CD4-positive, alpha-beta memory T cell (primary cell): ENCODE measurements at regions not wholly inside any gene's neighbourhood (a gene's known extent, or its start where the extent isn't known, plus 50 kb on each side); places are given as distances from the start of the nearest gene placed in this dataset.
"Not testable (repeated sequence)": the region's sequence is repeated elsewhere in the genome, so short reads cannot be mapped to it uniquely, and the experiment has no call there.

ENCODE experiments used
- CTCF ChIA-PET: fragments of 350-600 bp; sonication (Branson Sonifier 250); formaldehyde crosslinking; loops from one replicate; lab custom pipeline; 2021; ENCODE audit warnings: inconsistent platforms; ENCODE audit not compliant: partially characterized antibody; lab: Charles Lee
- POLR2A ChIA-PET: fragments of 350-600 bp; sonication (Branson Sonifier 250); formaldehyde crosslinking; loops from one replicate; lab custom pipeline; 2021; ENCODE audit not compliant: partially characterized antibody; lab: Charles Lee
- DNase-seq, 5 donors: peaks; one replicate each; pipeline versions ENCODE4 v3.0.0 to v3.0.0-alpha.2; 2020 to 2022; ENCODE audit warnings: mixed read lengths in 1 of 5
- H3K27ac ChIP-seq: one replicate; pipeline ENCODE4 v1.7.0; 2013; ENCODE audit warnings: low read depth, low read length
- H3K27me3 ChIP-seq: 2 replicates; pipeline ENCODE4 v1.7.0; 2013; ENCODE audit warnings: mild to moderate bottlenecking, low read length, moderate library complexity; ENCODE audit not compliant: insufficient read depth
- H3K36me3 ChIP-seq: 2 replicates; pipeline ENCODE4 v1.7.0; 2013; ENCODE audit warnings: mild to moderate bottlenecking, low read length, moderate library complexity; ENCODE audit not compliant: insufficient read depth
- H3K4me1 ChIP-seq: 2 replicates; pipeline ENCODE4 v1.7.0; 2013; ENCODE audit warnings: mild to moderate bottlenecking, low read length, moderate library complexity; ENCODE audit not compliant: insufficient read depth
- H3K4me3 ChIP-seq, 2 donors: one replicate each; pipeline ENCODE4 v1.7.0; 2013; ENCODE audit warnings: low read length in 2 of 2, mild to moderate bottlenecking in 1 of 2
- H3K9me3 ChIP-seq, 2 donors: one replicate each; pipeline ENCODE4 v1.7.0; 2013; ENCODE audit warnings: low read length in 2 of 2, control low read depth in 1 of 2; ENCODE audit not compliant: control insufficient read depth in 1 of 2
- H3K27ac Mint-ChIP-seq, 7 donors: one replicate each; pipeline ENCODE4 v1.8.0; 2020 to 2021; ENCODE audit warnings: mixed read lengths in 7 of 7, mild to moderate bottlenecking in 6 of 7, inconsistent platforms in 3 of 7, moderate library complexity in 3 of 7
- H3K27me3 Mint-ChIP-seq, 2 donors: one replicate each; pipeline ENCODE4 v1.8.0; 2020 to 2021; ENCODE audit warnings: mixed read lengths in 2 of 2
- H3K36me3 Mint-ChIP-seq, 2 donors: one replicate each; pipeline ENCODE4 v1.8.0; 2020 to 2021; ENCODE audit warnings: mixed read lengths in 2 of 2, inconsistent platforms in 1 of 2, mild to moderate bottlenecking in 1 of 2
- H3K4me1 Mint-ChIP-seq, 4 donors: one replicate each; pipeline ENCODE4 v1.8.0; 2020 to 2021; ENCODE audit warnings: mixed read lengths in 4 of 4, mild to moderate bottlenecking in 1 of 4
- H3K4me3 Mint-ChIP-seq, 8 donors: one replicate each; pipeline ENCODE4 v1.8.0; 2020 to 2021; ENCODE audit warnings: mixed read lengths in 8 of 8, mild to moderate bottlenecking in 7 of 8, moderate library complexity in 6 of 8, inconsistent platforms in 3 of 8
- H3K9me3 Mint-ChIP-seq, 8 donors: one replicate each; pipeline ENCODE4 v1.8.0; 2020 to 2021; ENCODE audit warnings: mixed read lengths in 8 of 8, mild to moderate bottlenecking in 5 of 8, inconsistent platforms in 3 of 8, moderate library complexity in 1 of 8
- intact Hi-C: fragments of 100-400 bp; cut with micrococcal nuclease; formaldehyde crosslinking; loops from one replicate; pipeline ENCODE4 v1.15.1; 2023

- intact Hi-C loops, H3K27me3 ChIP-seq: not testable (repeated sequence)
Observed at GRCh38 chr3:125899181-125899580, 69.8 kb upstream of the ROPN1B start.

GRCh38 chr3:125901473-125901872 is 67.5 kb upstream of the ROPN1B start:
- CTCF ChIA-PET = not testable (repeated sequence)

More at GRCh38 chr3:125899181-125899580, 69.8 kb upstream of the ROPN1B start:
- H3K27ac Mint-ChIP-seq, POLR2A ChIA-PET, H3K4me3 Mint-ChIP-seq, H3K36me3 Mint-ChIP-seq, DNase-seq, H3K4me3 ChIP-seq, H3K27ac ChIP-seq, H3K27me3 Mint-ChIP-seq, CTCF ChIA-PET, H3K9me3 ChIP-seq, H3K4me1 ChIP-seq, H3K4me1 Mint-ChIP-seq, H3K36me3 ChIP-seq: not testable (repeated sequence)
- H3K9me3 Mint-ChIP-seq = peaks cover 0 to 12% (median 0%) of the 10 kb centered on the region in 8 donors

GRCh38 chr3:125903780-125904455 is 65.1 kb upstream of the ROPN1B start:
- H3K4me1 Mint-ChIP-seq, H3K27me3 Mint-ChIP-seq, H3K27me3 ChIP-seq, CTCF ChIA-PET, H3K4me3 Mint-ChIP-seq, H3K36me3 Mint-ChIP-seq, H3K27ac Mint-ChIP-seq, H3K9me3 ChIP-seq, POLR2A ChIA-PET, H3K4me3 ChIP-seq, DNase-seq, H3K36me3 ChIP-seq, H3K27ac ChIP-seq, H3K4me1 ChIP-seq, H3K9me3 Mint-ChIP-seq, intact Hi-C loops: not testable (repeated sequence)

More at GRCh38 chr3:125901473-125901872, 67.5 kb upstream of the ROPN1B start:
- H3K36me3 ChIP-seq, H3K36me3 Mint-ChIP-seq, H3K27ac ChIP-seq, H3K27ac Mint-ChIP-seq, H3K9me3 Mint-ChIP-seq, H3K4me1 Mint-ChIP-seq, H3K9me3 ChIP-seq, H3K27me3 Mint-ChIP-seq, intact Hi-C loops, POLR2A ChIA-PET, H3K27me3 ChIP-seq, H3K4me3 Mint-ChIP-seq, DNase-seq, H3K4me1 ChIP-seq, H3K4me3 ChIP-seq: not testable (repeated sequence)

- H3K27me3 Mint-ChIP-seq, H3K27ac Mint-ChIP-seq, H3K36me3 ChIP-seq, H3K9me3 ChIP-seq, CTCF ChIA-PET, H3K9me3 Mint-ChIP-seq, H3K36me3 Mint-ChIP-seq, H3K27me3 ChIP-seq, H3K27ac ChIP-seq, intact Hi-C loops, H3K4me3 ChIP-seq, POLR2A ChIA-PET, H3K4me3 Mint-ChIP-seq, H3K4me1 ChIP-seq, H3K4me1 Mint-ChIP-seq, DNase-seq: not testable (repeated sequence)
Observed at GRCh38 chr3:125907279-125907678, 61.7 kb upstream of the ROPN1B start.

GRCh38 chr3:125910851-125911250 is 58.1 kb upstream of the ROPN1B start:
- H3K4me3 Mint-ChIP-seq, H3K36me3 Mint-ChIP-seq, H3K36me3 ChIP-seq, H3K4me3 ChIP-seq, H3K27me3 Mint-ChIP-seq, H3K9me3 ChIP-seq, POLR2A ChIA-PET, H3K9me3 Mint-ChIP-seq, H3K4me1 ChIP-seq, H3K27ac Mint-ChIP-seq, H3K27me3 ChIP-seq, DNase-seq, H3K27ac ChIP-seq: not testable (repeated sequence)
- intact Hi-C loops = loop anchor here (10.0 kb wide), 1 partner anchor 1764 kb away; the partner anchor contains the start of gene ABTB1
- peaks cover 2 to 14% (median 10%) of the 10 kb centered on the region in 4 donors for H3K4me1 Mint-ChIP-seq
- CTCF ChIA-PET = interaction anchor here (0.6 kb wide), 1 partner anchor 544 kb away, joined by 4 read pairs; no protein-coding TSS in a partner anchor

GRCh38 chr3:125914608-125915436 is 54.2 kb upstream of the ROPN1B start:
- CTCF ChIA-PET, H3K27me3 ChIP-seq, H3K36me3 Mint-ChIP-seq, H3K9me3 Mint-ChIP-seq, H3K9me3 ChIP-seq, H3K4me1 ChIP-seq, H3K27me3 Mint-ChIP-seq, H3K36me3 ChIP-seq: not testable (repeated sequence)
- Mint-ChIP-seq H3K4me1 (peaks cover 5 to 26% (median 13%) of the 10 kb centered on the region in 4 donors), H3K4me3 (peak overlapping the region; percentile 88 to 95 (median 90)), H3K27ac (peak overlapping the region; percentile 94 to 99 (median 97))
- POLR2A ChIA-PET = interaction anchor here (1.4 to 1.5 kb wide), 3 partner anchors 76 to 561 kb away, joined by 3 to 9 read pairs (median 5); partner anchors contain the start of gene ZXDC
- Histone ChIP-seq H3K27ac (peak overlapping the region; percentile 81), H3K4me3 (peak overlapping the region in 1 of 2 donors; percentile 59)
- peak in 1 of 5 donors; percentile 48 for DNase-seq
- intact Hi-C loops = loop anchor here (5.0 to 10.0 kb wide), 5 partner anchors 282 to 1953 kb away; partner anchors contain the start of genes ABTB1, CCDC14, PLXNA1 and TPRA1

- H3K9me3 Mint-ChIP-seq, H3K4me1 ChIP-seq, H3K27me3 ChIP-seq, H3K9me3 ChIP-seq, CTCF ChIA-PET, DNase-seq, H3K27me3 Mint-ChIP-seq, H3K36me3 Mint-ChIP-seq, H3K36me3 ChIP-seq: not testable (repeated sequence)
- H3K27ac ChIP-seq = peak overlapping the region; percentile 81
- Mint-ChIP-seq H3K27ac (peak overlapping the region; percentile 94 to 99 (median 97)), H3K4me1 (peaks cover 5 to 26% (median 13%) of the 10 kb centered on the region in 4 donors), H3K4me3 (peak overlapping the region; percentile 88 to 95 (median 90))
- intact Hi-C loops = loop anchor here (5.0 to 10.0 kb wide), 5 partner anchors 282 to 1953 kb away; partner anchors contain the start of genes ABTB1, CCDC14, PLXNA1 and TPRA1
- POLR2A ChIA-PET = interaction anchor here (0.6 to 1.5 kb wide), 6 partner anchors 76 to 560 kb away, joined by 3 to 9 read pairs (median 4); partner anchors contain the start of genes SLC41A3, ZNF148 and ZXDC
- H3K4me3 ChIP-seq = peak overlapping the region; percentile 6 to 59
Observed at GRCh38 chr3:125915437-125915787, 53.6 kb upstream of the ROPN1B start.
